OCI-LY1 (cell line): ENCODE measurements at regions not wholly inside any gene's neighbourhood (a gene's known extent, or its start where the extent isn't known, plus 50 kb on each side); places are given as distances from the start of the nearest gene placed in this dataset.

Experiments
- H2AFZ ChIP-seq: fragments of 200-600 bp; sonication (generic), shearing (Covaris generic); 2 replicates; pipeline ENCODE4 v1.6.0; 2014; ENCODE audit warnings: antibody characterized with exemption, mild to moderate bottlenecking, low read length
- H3F3A ChIP-seq: fragments of 200-600 bp; sonication (generic), shearing (Covaris generic); 2 replicates; pipeline ENCODE4 v1.6.0; 2014; ENCODE audit warnings: mild to moderate bottlenecking, antibody characterized with exemption, low read length, moderate library complexity; ENCODE audit not compliant: insufficient read depth
- H3K27ac ChIP-seq: fragments of 200-600 bp; sonication (generic); 2 replicates; pipeline ENCODE4 v1.5.1; 2014; ENCODE audit warnings: low read length, mixed run types, mild to moderate bottlenecking, low read depth; ENCODE audit not compliant: poor library complexity, severe bottlenecking
- H3K27me3 ChIP-seq: fragments of 200-600 bp; sonication (generic); 2 replicates; pipeline ENCODE4 v1.6.0; 2014; ENCODE audit warnings: antibody characterized with exemption, mild to moderate bottlenecking, low read length, moderate library complexity; ENCODE audit not compliant: insufficient read depth
- H3K36me3 ChIP-seq: fragments of 200-600 bp; sonication (generic); 2 replicates; pipeline ENCODE4 v1.6.1; 2014; ENCODE audit warnings: mild to moderate bottlenecking, antibody characterized with exemption, low read length, moderate library complexity, mixed read lengths; ENCODE audit not compliant: insufficient read depth
- H3K4me1 ChIP-seq: fragments of 200-600 bp; sonication (generic); 2 replicates; pipeline ENCODE4 v1.5.1; 2014; ENCODE audit warnings: mild to moderate bottlenecking, low read length, moderate library complexity; ENCODE audit not compliant: insufficient read depth, severe bottlenecking
- H3K4me2 ChIP-seq: fragments of 200-600 bp; sonication (generic), shearing (Covaris generic); 2 replicates; pipeline ENCODE4 v1.6.1; 2014; ENCODE audit warnings: low read length
- H3K4me3 ChIP-seq: fragments of 200-600 bp; sonication (generic); 2 replicates; pipeline ENCODE4 v1.5.1; 2014; ENCODE audit warnings: low read length, low read depth, mild to moderate bottlenecking, mixed read lengths; ENCODE audit not compliant: poor library complexity, severe bottlenecking
- H3K79me2 ChIP-seq: fragments of 200-600 bp; shearing (Covaris generic); 2 replicates; pipeline ENCODE4 v1.6.1; 2016; ENCODE audit warnings: mixed run types, low read length, mixed read lengths; ENCODE audit not compliant: insufficient read depth
- H3K9ac ChIP-seq: fragments of 200-600 bp; sonication (generic), shearing (Covaris generic); 2 replicates; pipeline ENCODE4 v1.6.1; 2014; ENCODE audit warnings: mild to moderate bottlenecking, low read length, mixed read lengths
- H3K9me2 ChIP-seq: fragments of 200-600 bp; sonication (generic), shearing (Covaris generic); 2 replicates; pipeline ENCODE4 v1.6.1; 2014; ENCODE audit warnings: low read depth, mild to moderate bottlenecking, low read length, mixed read lengths
- H3K9me3 ChIP-seq: fragments of 200-600 bp; shearing (Covaris generic); 2 replicates; pipeline ENCODE4 v1.6.1; 2014; ENCODE audit warnings: low read length, mixed read lengths
- H4K20me1 ChIP-seq: fragments of 200-600 bp; sonication (generic), shearing (Covaris generic); 2 replicates; pipeline ENCODE4 v1.6.0; 2016; ENCODE audit warnings: mild to moderate bottlenecking, low read length; ENCODE audit not compliant: insufficient read depth
- EZH2 ChIP-seq: fragments of 200-600 bp; sonication (generic), shearing (Covaris generic); IDR thresholded peaks from 2 replicates; pipeline ENCODE4 v1.8.0; 2017; ENCODE audit warnings: borderline replicate concordance, mixed run types, mild to moderate bottlenecking, antibody characterized with exemption, low read length, moderate library complexity, mixed read lengths
- TF ChIP-seq, protein P1 (sequence below): fragments of 200-600 bp; sonication (generic), shearing (Covaris generic); IDR thresholded peaks from 2 replicates; pipeline ENCODE4 v1.5.1; 2017; ENCODE audit warnings: mild to moderate bottlenecking, antibody characterized with exemption, low read length, moderate library complexity, mixed read lengths

GRCh38 chr13:31896427-31896826 lies 135.1 kb upstream of the FRY start:
- no peaks in the 10 kb centered on the region for H4K20me1 ChIP-seq
- no peaks in the 10 kb centered on the region for H3F3A ChIP-seq
- no peak overlapping the region for H3K27ac ChIP-seq
- H3K4me1 ChIP-seq = no peaks in the 10 kb centered on the region
- no peak overlapping the region for H3K4me2 ChIP-seq
- H3K9me2 ChIP-seq = no peaks in the 10 kb centered on the region
- H3K9ac ChIP-seq = no peak overlapping the region
- TF ChIP-seq, protein P1, sequence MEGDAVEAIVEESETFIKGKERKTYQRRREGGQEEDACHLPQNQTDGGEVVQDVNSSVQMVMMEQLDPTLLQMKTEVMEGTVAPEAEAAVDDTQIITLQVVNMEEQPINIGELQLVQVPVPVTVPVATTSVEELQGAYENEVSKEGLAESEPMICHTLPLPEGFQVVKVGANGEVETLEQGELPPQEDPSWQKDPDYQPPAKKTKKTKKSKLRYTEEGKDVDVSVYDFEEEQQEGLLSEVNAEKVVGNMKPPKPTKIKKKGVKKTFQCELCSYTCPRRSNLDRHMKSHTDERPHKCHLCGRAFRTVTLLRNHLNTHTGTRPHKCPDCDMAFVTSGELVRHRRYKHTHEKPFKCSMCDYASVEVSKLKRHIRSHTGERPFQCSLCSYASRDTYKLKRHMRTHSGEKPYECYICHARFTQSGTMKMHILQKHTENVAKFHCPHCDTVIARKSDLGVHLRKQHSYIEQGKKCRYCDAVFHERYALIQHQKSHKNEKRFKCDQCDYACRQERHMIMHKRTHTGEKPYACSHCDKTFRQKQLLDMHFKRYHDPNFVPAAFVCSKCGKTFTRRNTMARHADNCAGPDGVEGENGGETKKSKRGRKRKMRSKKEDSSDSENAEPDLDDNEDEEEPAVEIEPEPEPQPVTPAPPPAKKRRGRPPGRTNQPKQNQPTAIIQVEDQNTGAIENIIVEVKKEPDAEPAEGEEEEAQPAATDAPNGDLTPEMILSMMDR = no peak
- TF ChIP-seq EZH2 = no peak
- H3K4me3 ChIP-seq = no peak overlapping the region
- H3K79me2 ChIP-seq = no peaks in the 10 kb centered on the region
- no peaks in the 10 kb centered on the region for H3K9me3 ChIP-seq
- H3K36me3 ChIP-seq = no peaks in the 10 kb centered on the region
- no peak overlapping the region for H2AFZ ChIP-seq
- H3K27me3 ChIP-seq = no peaks in the 10 kb centered on the region

GRCh38 chr13:31898378-31899071 lies 133.0 kb upstream of the FRY start:
- H3F3A ChIP-seq = no peaks in the 10 kb centered on the region
- H3K36me3 ChIP-seq = no peaks in the 10 kb centered on the region
- H3K4me3 ChIP-seq = no peak overlapping the region
- H3K79me2 ChIP-seq = no peaks in the 10 kb centered on the region
- no peak for TF ChIP-seq EZH2
- TF ChIP-seq, protein P1 = no peak
- H3K9me2 ChIP-seq = no peaks in the 10 kb centered on the region
- H3K27ac ChIP-seq = no peak overlapping the region
- H3K9ac ChIP-seq = no peak overlapping the region
- no peaks in the 10 kb centered on the region for H4K20me1 ChIP-seq
- no peaks in the 10 kb centered on the region for H3K27me3 ChIP-seq
- H2AFZ ChIP-seq = no peak overlapping the region
- H3K4me1 ChIP-seq = no peaks in the 10 kb centered on the region
- no peak overlapping the region for H3K4me2 ChIP-seq
- H3K9me3 ChIP-seq = no peaks in the 10 kb centered on the region

GRCh38 chr13:31901985-31902384 lies 129.6 kb upstream of the FRY start:
- Histone ChIP-seq H3K27me3 (no peaks in the 10 kb centered on the region), H3K9me3 (no peaks in the 10 kb centered on the region), H3K36me3 (no peaks in the 10 kb centered on the region), H3K79me2 (no peaks in the 10 kb centered on the region), H4K20me1 (no peaks in the 10 kb centered on the region), H3K4me1 (no peaks in the 10 kb centered on the region), H3K4me3 (no peak overlapping the region), H3K4me2 (no peak overlapping the region), H3F3A (no peaks in the 10 kb centered on the region), H3K9me2 (no peaks in the 10 kb centered on the region), H3K27ac (no peak overlapping the region), H3K9ac (no peak overlapping the region), H2AFZ (no peak overlapping the region)
- TF ChIP-seq, protein P1 = no peak
- TF ChIP-seq EZH2 = no peak
